H9 (cell line): ENCODE measurements at regions not wholly inside any gene's neighbourhood (a gene's known extent, or its start where the extent isn't known, plus 50 kb on each side); places are given as distances from the start of the nearest gene placed in this dataset.

Source experiments
- DNase-seq: peaks from one replicate; pipeline ENCODE4 v3.0.0-alpha.2; 2017
- H2AFZ ChIP-seq: one replicate; pipeline ENCODE4 v1.6.1; 2013; ENCODE audit warnings: mild to moderate bottlenecking, low read length, control low read depth, moderate library complexity
- H2AK5ac ChIP-seq: 2 replicates; pipeline ENCODE4 v1.6.1; 2013; ENCODE audit warnings: low read length, control low read depth, mixed read lengths; ENCODE audit not compliant: insufficient read length
- H2BK120ac ChIP-seq: one replicate; pipeline ENCODE4 v1.6.1; 2013; ENCODE audit warnings: low read depth, mild to moderate bottlenecking, low read length, control low read depth, inconsistent platforms; ENCODE audit not compliant: poor library complexity, severe bottlenecking
- H2BK12ac ChIP-seq: 2 replicates; pipeline ENCODE4 v1.6.1; 2013; ENCODE audit warnings: low read length, control low read depth, mixed read lengths, low read depth; ENCODE audit not compliant: insufficient read length
- H2BK15ac ChIP-seq: 2 replicates; pipeline ENCODE4 v1.6.1; 2013; ENCODE audit warnings: low read depth, low read length, control low read depth
- H2BK20ac ChIP-seq: one replicate; pipeline ENCODE4 v1.6.1; 2013; ENCODE audit warnings: low read depth, mild to moderate bottlenecking, low read length, control low read depth, inconsistent platforms; ENCODE audit not compliant: poor library complexity, severe bottlenecking
- H2BK5ac ChIP-seq: 2 replicates; pipeline ENCODE4 v1.6.1; 2013; ENCODE audit warnings: low read length, control low read depth, mixed read lengths; ENCODE audit not compliant: insufficient read length
- H3K14ac ChIP-seq: 2 replicates; pipeline ENCODE4 v1.6.1; 2013; ENCODE audit warnings: low read length, control low read depth; ENCODE audit not compliant: insufficient read depth
- H3K18ac ChIP-seq: 2 replicates; pipeline ENCODE4 v1.6.1; 2013; ENCODE audit warnings: low read depth, mild to moderate bottlenecking, mixed read lengths, low read length, control low read depth; ENCODE audit not compliant: insufficient read length
- H3K23ac ChIP-seq: 2 replicates; pipeline ENCODE4 v1.6.1; 2013; ENCODE audit warnings: low read length, control low read depth, mixed read lengths, low read depth; ENCODE audit not compliant: insufficient read length
- H3K23me2 ChIP-seq: 2 replicates; pipeline ENCODE4 v1.6.1; 2013; ENCODE audit warnings: low read depth, mild to moderate bottlenecking, mixed read lengths, low read length, control low read depth; ENCODE audit not compliant: insufficient read length, poor library complexity, severe bottlenecking
- H3K27ac ChIP-seq: 2 replicates; pipeline ENCODE4 v1.5.1; 2013; ENCODE audit warnings: low read length, control low read depth, mixed read lengths, low read depth; ENCODE audit not compliant: insufficient read length
- H3K27me3 ChIP-seq: 2 replicates; pipeline ENCODE4 v1.6.1; 2013; ENCODE audit warnings: low read length, control low read depth, inconsistent platforms; ENCODE audit not compliant: insufficient read depth
- H3K4ac ChIP-seq: 2 replicates; pipeline ENCODE4 v1.6.1; 2013; ENCODE audit warnings: low read depth, mild to moderate bottlenecking, control low read depth, inconsistent platforms, low read length, moderate library complexity
- H3K4me1 ChIP-seq: 2 replicates; pipeline ENCODE4 v1.6.1; 2013; ENCODE audit warnings: low read length, control low read depth, inconsistent platforms; ENCODE audit not compliant: insufficient read depth
- H3K4me2 ChIP-seq: 2 replicates; pipeline ENCODE4 v1.6.1; 2013; ENCODE audit warnings: low read length, control low read depth, mixed read lengths; ENCODE audit not compliant: insufficient read length, insufficient read depth
- H3K56ac ChIP-seq: 2 replicates; pipeline ENCODE4 v1.6.1; 2013; ENCODE audit warnings: low read depth, mild to moderate bottlenecking, mixed read lengths, low read length, control low read depth; ENCODE audit not compliant: insufficient read length
- H3K79me1 ChIP-seq: 2 replicates; pipeline ENCODE4 v1.6.1; 2013; ENCODE audit warnings: low read depth, mild to moderate bottlenecking, moderate library complexity, low read length, control low read depth, inconsistent platforms; ENCODE audit not compliant: insufficient read depth, poor library complexity, severe bottlenecking
- H3K79me2 ChIP-seq: 2 replicates; pipeline ENCODE4 v1.6.1; 2013; ENCODE audit warnings: low read length, control low read depth, inconsistent platforms; ENCODE audit not compliant: insufficient read depth
- H3K9ac ChIP-seq: 2 replicates; pipeline ENCODE4 v1.6.1; 2013; ENCODE audit warnings: low read length, control low read depth, mixed read lengths; ENCODE audit not compliant: insufficient read length; ENCODE audit errors: extremely low read depth
- H3K9me3 ChIP-seq: one replicate; pipeline ENCODE4 v1.6.1; 2013; ENCODE audit warnings: low read depth, low read length, inconsistent platforms; ENCODE audit not compliant: control insufficient read depth
- H3T11ph ChIP-seq: one replicate; pipeline ENCODE4 v1.6.1; 2013; ENCODE audit warnings: mild to moderate bottlenecking, low read length, control low read depth, inconsistent platforms
- H4K20me1 ChIP-seq: one replicate; pipeline ENCODE4 v1.6.1; 2013; ENCODE audit not compliant: control insufficient read depth, insufficient read length, insufficient read depth
- H4K5ac ChIP-seq: 2 replicates; pipeline ENCODE4 v1.6.1; 2013; ENCODE audit warnings: low read depth, mild to moderate bottlenecking, mixed read lengths, low read length, control low read depth; ENCODE audit not compliant: insufficient read length
- H4K8ac ChIP-seq: replicated peaks from 2 replicates; pipeline ENCODE4 v1.6.1; 2013; ENCODE audit warnings: low read length, control low read depth, mixed read lengths, low read depth; ENCODE audit not compliant: insufficient read length
- H4K91ac ChIP-seq: 2 replicates; pipeline ENCODE4 v1.6.1; 2013; ENCODE audit warnings: low read depth, mild to moderate bottlenecking, moderate library complexity, mixed read lengths, low read length, control low read depth; ENCODE audit not compliant: insufficient read length
- H3K27ac Mint-ChIP-seq, 3 experiments: 2 replicates in 2 of 3; 3 replicates in 1 of 3; pipeline ENCODE4 v1.8.0; 2020 to 2021; ENCODE audit warnings: mixed read lengths in 3 of 3, mild to moderate bottlenecking in 1 of 3, moderate library complexity in 1 of 3
- H3K27me3 Mint-ChIP-seq: 2 replicates; pipeline ENCODE4 v1.8.0; 2021; ENCODE audit warnings: low read depth, mild to moderate bottlenecking, moderate library complexity, mixed read lengths
- H3K36me3 Mint-ChIP-seq, 3 experiments: 2 replicates in 2 of 3; 3 replicates in 1 of 3; pipeline ENCODE4 v1.8.0; 2020 to 2021; ENCODE audit warnings: low read depth in 3 of 3, mixed read lengths in 3 of 3; ENCODE audit not compliant: insufficient read depth in 1 of 3
- H3K4me1 Mint-ChIP-seq, 2 experiments: 2 replicates each; pipeline ENCODE4 v1.8.0; 2020; ENCODE audit warnings: mixed read lengths in 2 of 2
- H3K4me3 Mint-ChIP-seq, 2 experiments: 2 replicates in 1 of 2; 3 replicates in 1 of 2; pipeline ENCODE4 v1.8.0; 2020 to 2021; ENCODE audit warnings: mild to moderate bottlenecking in 2 of 2, mixed read lengths in 2 of 2, moderate library complexity in 1 of 2
- H3K9me3 Mint-ChIP-seq, 2 experiments: 2 replicates in 1 of 2; 3 replicates in 1 of 2; pipeline ENCODE4 v1.8.0; 2020; ENCODE audit warnings: mild to moderate bottlenecking in 2 of 2, mixed read lengths in 2 of 2, moderate library complexity in 1 of 2
- CTCF ChIP-seq: fragments of 200-600 bp; sonication (generic); conservative IDR thresholded peaks from 3 replicates; pipeline ENCODE4 v1.8.0; 2021; ENCODE audit warnings: antibody characterized with exemption, mild to moderate bottlenecking
- WGBS: extraction: QIAGEN DNeasy Blood & Tissue Kit; methylation state at CpG from one replicate; pipeline ENCODE4 v1.1.7; 2013; ENCODE audit warnings: missing lambda C conversion rate, low lambda C conversion rate, mixed read lengths; ENCODE audit not compliant: insufficient read length; ENCODE audit errors: extremely low coverage; 5-methylcytosine and 5-hydroxymethylcytosine counted together

GRCh38 chr6:134784336-134784735 lies 165.6 kb downstream of the ALDH8A1 start:
- no peak overlapping the region for H3K56ac ChIP-seq
- H2AFZ ChIP-seq: no peak overlapping the region
- no peaks in the 10 kb centered on the region for H3K79me2 ChIP-seq
- no peak overlapping the region for H2AK5ac ChIP-seq
- H3K4ac ChIP-seq: no peak overlapping the region
- H2BK20ac ChIP-seq: no peak overlapping the region
- TF ChIP-seq CTCF: no peak
- H2BK12ac ChIP-seq: no peak overlapping the region
- H3K14ac ChIP-seq: no peak overlapping the region
- no peaks in the 10 kb centered on the region; the same call in 1 of the 2 replicates for H3K27me3 ChIP-seq
- H3K23me2 ChIP-seq: no peaks in the 10 kb centered on the region
- no peak overlapping the region for H4K5ac ChIP-seq
- Mint-ChIP-seq H3K4me3 (no peak overlapping the region), H3K36me3 (peaks cover 0 to 5% (median 0%) of the 10 kb centered on the region in 3 experiments; a peak in 3 of 7 replicates), H3K4me1 (no peaks in the 10 kb centered on the region), H3K9me3 (peaks cover 4 to 5% of the 10 kb centered on the region in 2 experiments; a peak in 4 of 5 replicates), H3K27ac (no peak overlapping the region), H3K27me3 (no peaks in the 10 kb centered on the region)
- no peak overlapping the region for H3K18ac ChIP-seq
- no peak overlapping the region for H4K91ac ChIP-seq
- H2BK5ac ChIP-seq: no peak overlapping the region
- H2BK15ac ChIP-seq: no peak overlapping the region
- no peak for DNase-seq
- no peak overlapping the region for H3K27ac ChIP-seq
- no peak overlapping the region for H4K8ac ChIP-seq
- H3K4me2 ChIP-seq: no peak overlapping the region
- no CpG with 5 or more reads among the region's 2 CpGs for WGBS
- no peaks in the 10 kb centered on the region for H3K9me3 ChIP-seq
- no peak overlapping the region for H3K9ac ChIP-seq
- H3K79me1 ChIP-seq: no peaks in the 10 kb centered on the region
- no peak overlapping the region for H3T11ph ChIP-seq
- H4K20me1 ChIP-seq: no peaks in the 10 kb centered on the region
- no peak overlapping the region for H2BK120ac ChIP-seq
- no peaks in the 10 kb centered on the region for H3K4me1 ChIP-seq
- no peak overlapping the region for H3K23ac ChIP-seq
